ENCODE measurements at regions not wholly inside any gene's neighbourhood (a gene's known extent, or its start where the extent isn't known, plus 50 kb on each side); places are given as distances from the start of the nearest gene placed in this dataset.
"Not testable (repeated sequence)": the region's sequence is repeated elsewhere in the genome, so short reads cannot be mapped to it uniquely, and the experiment has no call there.

DNA sequence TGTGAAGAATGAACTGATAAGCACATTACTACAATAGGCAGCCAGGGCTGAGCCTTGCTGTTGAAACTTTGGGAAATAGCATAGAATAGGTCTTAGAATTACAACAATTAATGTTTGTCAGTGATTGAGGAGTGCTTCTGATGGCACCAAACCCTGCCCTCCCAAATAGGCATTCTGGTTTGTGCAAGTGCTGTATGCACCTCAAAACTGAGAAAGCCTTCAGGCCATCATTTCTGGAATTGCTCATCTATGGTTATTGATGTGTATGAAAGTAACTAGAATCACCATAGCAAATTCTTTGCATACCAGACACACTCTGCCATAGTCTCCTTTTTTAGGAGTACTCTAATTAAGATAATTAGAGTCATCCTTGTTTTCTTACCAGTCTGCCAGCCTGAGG is 585.0 kb upstream of the MBL2 start:
- TF ChIP-seq CTCF (IDR thresholded peaks at IDR 0.05; ENCODE audit: low read depth, low read length, missing control alignments): no peak
- H3K4me3 ChIP-seq (replicated peaks; ENCODE audit: low read depth, low read length): no peak overlapping the region
- DNase-seq (ENCODE audit: extremely low read depth, low read depth): no peak

DNA sequence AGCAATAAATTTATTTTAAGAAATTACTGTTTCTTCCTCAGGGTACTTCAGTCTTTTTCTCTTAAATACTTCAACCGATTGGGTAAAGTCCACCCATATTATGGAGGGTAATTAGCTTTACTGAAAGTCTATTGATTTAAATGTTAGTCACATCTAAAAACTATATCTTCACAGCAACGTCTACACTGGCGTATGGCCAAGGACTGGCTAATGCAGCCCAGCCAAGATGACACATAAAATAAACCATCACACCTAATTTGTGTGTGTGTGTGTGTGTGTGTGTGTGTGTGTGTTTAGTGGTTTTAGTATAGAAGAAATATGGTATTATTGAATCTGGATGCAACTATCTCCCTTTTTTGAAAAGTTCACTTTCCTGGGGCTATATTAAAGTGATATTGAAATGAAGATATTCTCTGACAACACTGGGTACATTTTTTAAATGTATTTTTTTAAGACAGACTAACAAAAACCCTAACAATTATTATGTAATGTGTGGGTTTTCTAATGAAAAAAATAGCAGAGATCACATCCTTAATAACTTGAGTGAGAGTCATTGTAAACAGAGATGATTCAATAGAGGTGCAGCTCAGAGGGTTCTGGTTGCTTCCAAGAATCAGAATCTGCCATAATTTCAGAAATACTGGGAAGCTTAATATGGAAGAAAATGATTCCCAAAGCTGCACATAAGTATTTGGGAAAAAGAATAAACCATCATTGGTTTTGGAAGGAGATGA is 584.2 kb upstream of the MBL2 start:
- no peak overlapping the region for H3K4me3 ChIP-seq (replicated peaks; ENCODE audit: low read depth, low read length)
- TF ChIP-seq CTCF (IDR thresholded peaks at IDR 0.05; ENCODE audit: low read depth, low read length, missing control alignments): no peak
- DNase-seq (ENCODE audit: extremely low read depth, low read depth): no peak

GRCh38 chr10:53342531-53342930 is 569.9 kb upstream of the MBL2 start:
- not testable (repeated sequence) for H3K4me3 ChIP-seq (replicated peaks; ENCODE audit: low read depth, low read length); DNase-seq (ENCODE audit: extremely low read depth, low read depth)

DNA sequence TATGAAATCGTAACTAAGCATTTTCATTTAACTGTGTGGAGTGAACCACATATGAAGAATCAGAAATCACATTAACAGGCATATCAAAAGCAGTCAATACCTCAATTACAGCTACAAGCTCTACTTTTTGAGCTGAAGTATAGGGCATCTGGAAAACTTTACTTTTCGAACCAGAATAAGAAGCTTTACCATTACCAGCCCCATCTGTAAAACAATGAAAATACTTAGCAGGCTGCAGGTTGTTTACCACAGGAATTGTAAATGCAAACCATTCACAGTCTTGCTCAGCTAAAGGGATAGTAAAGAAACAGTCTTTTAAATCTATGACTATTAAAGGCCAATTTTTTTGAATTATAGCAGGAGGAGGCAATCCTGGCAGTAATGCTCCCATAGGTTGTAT is 565.6 kb upstream of the MBL2 start:
- not testable (repeated sequence) for H3K4me3 ChIP-seq (replicated peaks; ENCODE audit: low read depth, low read length); DNase-seq (ENCODE audit: extremely low read depth, low read depth)

DNA sequence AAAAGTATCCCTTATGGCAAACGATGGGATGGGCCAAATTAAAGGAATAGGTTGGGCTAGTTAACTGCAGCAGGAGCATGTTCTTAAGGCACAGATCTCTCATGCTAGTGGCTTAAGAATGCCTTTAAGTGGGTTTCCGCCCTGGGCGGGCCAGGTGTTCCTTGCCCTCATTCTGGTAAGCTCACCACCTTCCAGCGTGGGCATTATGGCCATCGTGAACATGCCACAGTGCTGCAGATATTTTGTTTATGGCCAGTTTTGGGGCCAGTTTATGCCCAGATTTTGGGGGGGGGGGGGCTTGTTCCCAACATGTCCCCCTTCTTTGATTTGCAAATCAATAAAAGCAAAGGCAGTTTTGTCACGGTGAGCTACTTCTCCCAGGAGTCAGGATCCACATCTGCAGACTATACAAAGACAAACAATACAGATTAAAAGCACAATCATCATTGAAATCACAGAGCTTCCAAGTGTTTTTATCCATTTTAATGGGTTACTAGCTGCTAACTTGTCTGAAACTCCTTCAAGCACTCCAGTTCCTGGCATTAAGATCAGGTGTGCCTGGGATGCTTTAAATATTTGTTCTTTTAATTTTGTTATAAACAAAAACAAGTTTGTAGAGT is 563.3 kb upstream of the MBL2 start:
- not testable (repeated sequence) for DNase-seq (ENCODE audit: extremely low read depth, low read depth); H3K4me3 ChIP-seq (replicated peaks; ENCODE audit: low read depth, low read length)

DNA sequence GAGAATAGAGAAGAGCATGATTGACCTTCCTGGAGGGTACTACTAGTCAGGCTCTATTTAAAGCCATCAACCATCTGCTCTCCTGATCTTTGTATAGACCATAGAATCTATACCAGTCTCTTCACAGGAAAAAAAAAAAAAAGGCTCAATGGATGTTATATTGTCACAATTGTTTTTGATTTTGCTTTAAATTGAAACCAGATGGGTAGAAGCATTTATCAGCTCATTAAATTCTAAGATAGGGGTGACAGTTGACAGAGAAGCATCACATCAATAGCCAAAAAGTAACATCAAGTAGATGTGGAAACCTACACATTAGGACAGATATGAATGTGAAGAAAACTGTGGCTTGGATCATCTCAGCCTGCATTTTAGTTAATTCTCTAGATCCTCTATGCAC is 558.9 kb upstream of the MBL2 start:
- no peak overlapping the region for H3K4me3 ChIP-seq (replicated peaks; ENCODE audit: low read depth, low read length)
- TF ChIP-seq CTCF (IDR thresholded peaks at IDR 0.05; ENCODE audit: low read depth, low read length, missing control alignments): no peak
- no peak for DNase-seq (ENCODE audit: extremely low read depth, low read depth)

GRCh38 chr10:53326401-53327305 is 554.1 kb upstream of the MBL2 start:
- not testable (repeated sequence) for H3K4me3 ChIP-seq (replicated peaks; ENCODE audit: low read depth, low read length); DNase-seq (ENCODE audit: extremely low read depth, low read depth)

DNA sequence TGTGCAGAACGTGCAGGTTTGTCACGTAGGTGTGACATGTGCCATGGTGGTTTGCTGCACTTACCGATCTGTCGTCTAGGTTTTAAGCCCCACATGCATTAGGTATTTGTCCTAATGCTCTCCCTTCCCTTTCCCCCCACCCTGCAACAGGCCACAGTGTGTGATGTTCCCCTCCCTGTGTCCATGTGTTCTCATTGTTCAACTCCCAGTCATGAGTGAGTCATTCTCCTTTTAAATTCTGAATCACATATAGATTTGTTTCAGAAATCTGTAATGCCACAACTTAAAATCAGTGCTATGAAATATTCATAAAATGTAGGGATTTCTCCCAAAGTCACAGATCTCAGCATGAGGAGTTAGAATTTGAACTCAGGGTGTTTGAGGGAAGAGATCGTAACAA is 552.5 kb upstream of the MBL2 start:
- H3K4me3 ChIP-seq (replicated peaks; ENCODE audit: low read depth, low read length): no peak overlapping the region
- DNase-seq (ENCODE audit: extremely low read depth, low read depth): no peak
- TF ChIP-seq CTCF (IDR thresholded peaks at IDR 0.05; ENCODE audit: low read depth, low read length, missing control alignments): no peak

Measured in HFF-Myc (cell line).